ENCODE measurements at regions not wholly inside any gene's neighbourhood (a gene's known extent, or its start where the extent isn't known, plus 50 kb on each side); places are given as distances from the start of the nearest gene placed in this dataset.
A peak's percentile ranks its signal among the peaks of the same experiment; 100 is the strongest.

GRCh38 chr14:100384819-100385813 lies 62.0 kb downstream of the SLC25A47 start:
- Histone ChIP-seq H3K27me3 (ENCODE audit: insufficient read depth, poor library complexity, severe bottlenecking) (no peaks in the 10 kb centered on the region), H3K4me1 (ENCODE audit: insufficient read depth, poor library complexity, severe bottlenecking) (peaks cover 29% of the 10 kb centered on the region), H3K9me3 (ENCODE audit: severe bottlenecking) (no peaks in the 10 kb centered on the region), H3K36me3 (ENCODE audit: low read depth) (peaks cover 6% of the 10 kb centered on the region), H3K4me3 (ENCODE audit: severe bottlenecking) (no peak overlapping the region), H3K27ac (ENCODE audit: poor library complexity, severe bottlenecking) (peak overlapping the region; percentile 69)
- ATAC-seq (ENCODE audit: low read depth) (peak; percentile 63), DNase-seq (ENCODE audit: low spot score) (no peak)
- TF ChIP-seq, protein P1, sequence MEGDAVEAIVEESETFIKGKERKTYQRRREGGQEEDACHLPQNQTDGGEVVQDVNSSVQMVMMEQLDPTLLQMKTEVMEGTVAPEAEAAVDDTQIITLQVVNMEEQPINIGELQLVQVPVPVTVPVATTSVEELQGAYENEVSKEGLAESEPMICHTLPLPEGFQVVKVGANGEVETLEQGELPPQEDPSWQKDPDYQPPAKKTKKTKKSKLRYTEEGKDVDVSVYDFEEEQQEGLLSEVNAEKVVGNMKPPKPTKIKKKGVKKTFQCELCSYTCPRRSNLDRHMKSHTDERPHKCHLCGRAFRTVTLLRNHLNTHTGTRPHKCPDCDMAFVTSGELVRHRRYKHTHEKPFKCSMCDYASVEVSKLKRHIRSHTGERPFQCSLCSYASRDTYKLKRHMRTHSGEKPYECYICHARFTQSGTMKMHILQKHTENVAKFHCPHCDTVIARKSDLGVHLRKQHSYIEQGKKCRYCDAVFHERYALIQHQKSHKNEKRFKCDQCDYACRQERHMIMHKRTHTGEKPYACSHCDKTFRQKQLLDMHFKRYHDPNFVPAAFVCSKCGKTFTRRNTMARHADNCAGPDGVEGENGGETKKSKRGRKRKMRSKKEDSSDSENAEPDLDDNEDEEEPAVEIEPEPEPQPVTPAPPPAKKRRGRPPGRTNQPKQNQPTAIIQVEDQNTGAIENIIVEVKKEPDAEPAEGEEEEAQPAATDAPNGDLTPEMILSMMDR (IDR thresholded peaks at IDR 0.05; ENCODE audit: poor library complexity, severe bottlenecking) = peak; percentile 92

DNA sequence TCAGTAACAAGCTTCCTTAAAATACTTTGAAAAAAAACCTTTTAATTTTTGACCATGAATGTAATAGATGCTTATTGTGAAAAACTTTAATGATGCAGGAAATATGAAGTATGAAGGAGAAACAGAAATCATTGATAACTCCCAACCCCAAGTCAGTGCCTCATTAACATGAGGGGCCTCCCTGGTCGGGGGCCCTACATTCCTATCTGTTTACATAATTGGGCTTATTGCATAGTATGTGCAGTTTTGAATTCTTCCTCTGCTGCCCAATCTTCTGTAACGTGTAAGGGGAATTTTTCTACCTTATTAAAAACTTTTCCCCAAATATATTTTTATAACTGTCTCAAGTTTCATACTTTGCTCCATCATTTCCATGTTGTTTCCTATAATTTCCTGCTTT lies 63.0 kb downstream of the SLC25A47 start:
- Histone ChIP-seq H3K27ac (ENCODE audit: poor library complexity, severe bottlenecking) (peak overlapping the region; percentile 69), H3K4me1 (ENCODE audit: insufficient read depth, poor library complexity, severe bottlenecking) (peaks cover 29% of the 10 kb centered on the region)
- DNase-seq (ENCODE audit: low spot score) = no peak

GRCh38 chr14:100386846-100387245 lies 63.7 kb downstream of the SLC25A47 start:
- TF ChIP-seq, protein P1 (IDR thresholded peaks at IDR 0.05; ENCODE audit: poor library complexity, severe bottlenecking) = no peak
- ATAC-seq (ENCODE audit: low read depth) = no peak
- no peaks in the 10 kb centered on the region for H3K27me3 ChIP-seq (ENCODE audit: insufficient read depth, poor library complexity, severe bottlenecking)
- no peaks in the 10 kb centered on the region for H3K9me3 ChIP-seq (ENCODE audit: severe bottlenecking)
- peaks cover 29% of the 10 kb centered on the region for H3K4me1 ChIP-seq (ENCODE audit: insufficient read depth, poor library complexity, severe bottlenecking)
- H3K36me3 ChIP-seq (ENCODE audit: low read depth) = peaks cover 6% of the 10 kb centered on the region
- H3K4me3 ChIP-seq (ENCODE audit: severe bottlenecking) = no peak overlapping the region
- DNase-seq (ENCODE audit: low spot score) = no peak
- H3K27ac ChIP-seq (ENCODE audit: poor library complexity, severe bottlenecking) = peak overlapping the region; percentile 69

More for the DNA sequence above, 63.0 kb downstream of the SLC25A47 start:
- TF ChIP-seq, protein P1 (IDR thresholded peaks at IDR 0.05; ENCODE audit: poor library complexity, severe bottlenecking) = no peak
- no peaks in the 10 kb centered on the region for H3K27me3 ChIP-seq (ENCODE audit: insufficient read depth, poor library complexity, severe bottlenecking)
- peaks cover 6% of the 10 kb centered on the region for H3K36me3 ChIP-seq (ENCODE audit: low read depth)
- H3K9me3 ChIP-seq (ENCODE audit: severe bottlenecking) = no peaks in the 10 kb centered on the region
- H3K4me3 ChIP-seq (ENCODE audit: severe bottlenecking) = no peak overlapping the region
- ATAC-seq (ENCODE audit: low read depth) = 0 out of 3 replicates have a peak, but pooled peaks have one; percentile 28

- no peak overlapping the region for H3K4me3 ChIP-seq (ENCODE audit: severe bottlenecking)
- TF ChIP-seq, protein P1 (IDR thresholded peaks at IDR 0.05; ENCODE audit: poor library complexity, severe bottlenecking) = no peak
- peaks cover 6% of the 10 kb centered on the region for H3K36me3 ChIP-seq (ENCODE audit: low read depth)
- no peaks in the 10 kb centered on the region for H3K9me3 ChIP-seq (ENCODE audit: severe bottlenecking)
- H3K4me1 ChIP-seq (ENCODE audit: insufficient read depth, poor library complexity, severe bottlenecking) = peaks cover 29% of the 10 kb centered on the region
- no peak overlapping the region for H3K27ac ChIP-seq (ENCODE audit: poor library complexity, severe bottlenecking)
- DNase-seq (ENCODE audit: low spot score) (no peak), ATAC-seq (ENCODE audit: low read depth) (no peak)
- no peaks in the 10 kb centered on the region for H3K27me3 ChIP-seq (ENCODE audit: insufficient read depth, poor library complexity, severe bottlenecking)
These were observed 64.3 kb downstream of the SLC25A47 start for GRCh38 chr14:100387450-100387849.
